ENCODE measurements at regions not wholly inside any gene's neighbourhood (a gene's known extent, or its start where the extent isn't known, plus 50 kb on each side); places are given as distances from the start of the nearest gene placed in this dataset.
"Not testable (repeated sequence)": the region's sequence is repeated elsewhere in the genome, so short reads cannot be mapped to it uniquely, and the experiment has no call there.

DNA sequence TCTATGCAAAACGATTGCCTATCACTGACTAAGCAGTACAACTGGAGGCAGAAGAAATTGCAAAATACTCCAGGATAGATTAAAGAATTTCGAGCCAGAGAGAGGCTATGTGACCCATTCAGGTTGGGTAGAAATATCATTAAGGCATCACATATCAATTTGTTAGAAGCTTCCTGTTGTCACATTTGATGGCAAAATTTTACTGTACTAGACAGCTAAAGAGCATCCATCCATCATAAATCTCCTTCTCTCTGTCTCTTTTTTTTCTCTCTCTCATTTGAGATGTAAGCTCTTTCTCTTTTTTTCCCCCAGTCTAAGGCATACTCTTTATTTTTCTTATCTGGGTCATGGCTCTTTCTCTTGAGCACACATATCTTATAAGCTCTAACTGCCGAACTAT, 155.7 kb downstream of the EVA1A start:
- H4K20me1 ChIP-seq (ENCODE audit: insufficient read depth, low read length) = no peaks in the 10 kb centered on the region
- H3K4me3 ChIP-seq (ENCODE audit: low read depth, low read length, poor library complexity, severe bottlenecking) = no peak overlapping the region
- CTCF ChIA-PET (ENCODE audit: unreplicated experiment) = no interaction called here
- no peaks in the 10 kb centered on the region for H3K79me2 ChIP-seq (ENCODE audit: insufficient read depth, low read depth, low read length)
- no peaks in the 10 kb centered on the region for H3K4me1 ChIP-seq (ENCODE audit: insufficient read depth, low read length, poor library complexity, severe bottlenecking)
- no peak overlapping the region for H3K4me2 ChIP-seq (ENCODE audit: low read length)
- no peak overlapping the region for H2AFZ ChIP-seq (ENCODE audit: low read length)
- POLR2A ChIA-PET = interaction anchor here (0.7 to 1.1 kb wide), 4 partner anchors 14 to 419 kb away, joined by 3 read pairs; no protein-coding TSS in a partner anchor
- H3K27ac ChIP-seq (ENCODE audit: low read depth, low read length, poor library complexity, severe bottlenecking) = no peak overlapping the region
- H3K9me3 ChIP-seq (ENCODE audit: low read length) = no peaks in the 10 kb centered on the region
- H3K9me2 ChIP-seq (ENCODE audit: insufficient read depth, low read length) = no peaks in the 10 kb centered on the region
- TF ChIP-seq EZH2phosphoT487 (IDR thresholded peaks at IDR 0.05; ENCODE audit: borderline replicate concordance, low read depth, low read length) = no peak
- no peak for DNase-seq (ENCODE audit: low spot score)
- BruUV-seq (replicated peaks) = no TSS peak
- no peaks in the 10 kb centered on the region for H3K36me3 ChIP-seq (ENCODE audit: insufficient read depth, low read length)
- intact Hi-C loops (cut with micrococcal nuclease; ENCODE audit: unreplicated experiment) = loop anchor here (1.0 to 10.0 kb wide), 6 partner anchors 62 to 488 kb away; no protein-coding TSS in a partner anchor

DNA sequence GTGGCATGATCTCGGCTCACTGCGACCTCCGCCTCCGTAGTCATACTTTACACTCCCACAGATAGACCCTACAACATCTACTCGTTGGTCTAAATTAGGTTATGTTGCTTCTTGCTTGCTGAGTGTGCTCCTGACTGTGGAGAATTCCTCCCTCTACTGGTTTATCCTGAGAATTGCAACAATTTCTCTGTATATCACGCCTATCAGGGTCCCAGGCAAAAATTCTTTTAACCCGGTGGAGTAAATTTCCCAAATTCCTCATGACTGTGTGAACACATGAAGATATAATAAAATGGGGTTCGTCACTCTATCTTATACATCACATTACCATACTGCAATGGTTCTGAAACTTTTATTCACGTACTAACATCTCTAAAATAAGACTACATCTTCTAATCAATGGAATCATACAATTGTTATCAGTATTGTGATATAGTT, 156.7 kb downstream of the EVA1A start:
- TF ChIP-seq, protein P1, sequence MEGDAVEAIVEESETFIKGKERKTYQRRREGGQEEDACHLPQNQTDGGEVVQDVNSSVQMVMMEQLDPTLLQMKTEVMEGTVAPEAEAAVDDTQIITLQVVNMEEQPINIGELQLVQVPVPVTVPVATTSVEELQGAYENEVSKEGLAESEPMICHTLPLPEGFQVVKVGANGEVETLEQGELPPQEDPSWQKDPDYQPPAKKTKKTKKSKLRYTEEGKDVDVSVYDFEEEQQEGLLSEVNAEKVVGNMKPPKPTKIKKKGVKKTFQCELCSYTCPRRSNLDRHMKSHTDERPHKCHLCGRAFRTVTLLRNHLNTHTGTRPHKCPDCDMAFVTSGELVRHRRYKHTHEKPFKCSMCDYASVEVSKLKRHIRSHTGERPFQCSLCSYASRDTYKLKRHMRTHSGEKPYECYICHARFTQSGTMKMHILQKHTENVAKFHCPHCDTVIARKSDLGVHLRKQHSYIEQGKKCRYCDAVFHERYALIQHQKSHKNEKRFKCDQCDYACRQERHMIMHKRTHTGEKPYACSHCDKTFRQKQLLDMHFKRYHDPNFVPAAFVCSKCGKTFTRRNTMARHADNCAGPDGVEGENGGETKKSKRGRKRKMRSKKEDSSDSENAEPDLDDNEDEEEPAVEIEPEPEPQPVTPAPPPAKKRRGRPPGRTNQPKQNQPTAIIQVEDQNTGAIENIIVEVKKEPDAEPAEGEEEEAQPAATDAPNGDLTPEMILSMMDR (conservative IDR thresholded peaks at IDR 0.05; ENCODE audit: low read length) = peak; percentile 89
- no peak for TF ChIP-seq EZH2phosphoT487 (IDR thresholded peaks at IDR 0.05; ENCODE audit: borderline replicate concordance, low read depth, low read length)
- no peaks in the 10 kb centered on the region for H3K36me3 ChIP-seq (ENCODE audit: insufficient read depth, low read length)
- no TSS peak for BruUV-seq (replicated peaks)
- H4K20me1 ChIP-seq (ENCODE audit: insufficient read depth, low read length) = no peaks in the 10 kb centered on the region
- intact Hi-C loops (cut with micrococcal nuclease; ENCODE audit: unreplicated experiment) = loop anchor here (1.0 to 10.0 kb wide), 6 partner anchors 63 to 487 kb away; no protein-coding TSS in a partner anchor
- POLR2A ChIA-PET = interaction anchor here (0.7 kb wide), 1 partner anchor 418 kb away, joined by 3 read pairs; no protein-coding TSS in a partner anchor
- H3K4me2 ChIP-seq (ENCODE audit: low read length) = no peak overlapping the region
- no peaks in the 10 kb centered on the region for H3K9me3 ChIP-seq (ENCODE audit: low read length)
- H3K4me1 ChIP-seq (ENCODE audit: insufficient read depth, low read length, poor library complexity, severe bottlenecking) = no peaks in the 10 kb centered on the region
- H2AFZ ChIP-seq (ENCODE audit: low read length) = no peak overlapping the region
- no peaks in the 10 kb centered on the region for H3K79me2 ChIP-seq (ENCODE audit: insufficient read depth, low read depth, low read length)
- peak; percentile 59 for DNase-seq (ENCODE audit: low spot score)
- CTCF ChIA-PET (ENCODE audit: unreplicated experiment) = no interaction called here
- no peak overlapping the region for H3K27ac ChIP-seq (ENCODE audit: low read depth, low read length, poor library complexity, severe bottlenecking)
- no peaks in the 10 kb centered on the region for H3K9me2 ChIP-seq (ENCODE audit: insufficient read depth, low read length)
- H3K4me3 ChIP-seq (ENCODE audit: low read depth, low read length, poor library complexity, severe bottlenecking) = no peak overlapping the region

DNA sequence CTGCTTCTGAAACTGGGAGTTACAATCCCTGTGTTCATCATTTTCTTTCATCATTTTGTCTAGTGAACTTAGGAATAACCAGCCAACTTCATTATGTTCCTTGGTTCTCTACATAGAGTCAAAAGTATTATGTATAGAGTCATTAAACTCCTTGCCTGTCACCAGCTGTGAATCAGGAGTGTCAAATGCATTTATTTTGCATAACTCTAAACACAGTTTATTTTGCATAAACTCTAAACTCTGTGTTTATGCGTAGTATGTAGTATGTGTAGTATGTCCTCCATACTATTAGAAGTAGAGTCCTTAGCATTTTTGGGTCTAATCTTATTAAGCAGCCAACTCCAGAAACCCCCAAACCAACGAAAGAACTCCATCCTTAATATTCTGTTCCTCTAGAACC, 164.4 kb downstream of the EVA1A start:
- intact Hi-C loops (cut with micrococcal nuclease; ENCODE audit: unreplicated experiment) = no loop called here

DNA sequence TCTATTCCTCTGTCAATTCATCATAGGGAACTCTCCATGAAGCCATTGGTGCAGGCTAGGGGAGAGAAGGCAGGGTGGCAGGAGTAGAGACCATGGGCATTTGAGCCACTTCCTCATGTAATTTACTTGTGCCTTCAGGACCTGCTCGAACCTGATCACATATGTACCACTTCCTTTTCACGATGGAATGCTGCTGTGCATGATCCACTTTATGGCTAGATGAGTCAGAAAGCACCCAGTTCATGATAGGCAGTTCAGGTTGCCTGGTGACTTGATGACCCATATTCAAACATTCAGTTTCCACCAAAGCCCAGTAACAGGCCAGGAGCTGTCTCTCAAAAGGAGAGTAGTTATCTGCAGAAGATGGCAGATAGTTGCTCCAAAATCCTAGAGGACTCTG, 166.0 kb downstream of the EVA1A start:
- H3K9me3 ChIP-seq (ENCODE audit: low read length); BruUV-seq (replicated peaks); H3K4me3 ChIP-seq (ENCODE audit: low read depth, low read length, poor library complexity, severe bottlenecking); POLR2A ChIA-PET; H3K4me2 ChIP-seq (ENCODE audit: low read length); H4K20me1 ChIP-seq (ENCODE audit: insufficient read depth, low read length); H2AFZ ChIP-seq (ENCODE audit: low read length); H3K9me2 ChIP-seq (ENCODE audit: insufficient read depth, low read length); CTCF ChIA-PET (ENCODE audit: unreplicated experiment); intact Hi-C loops (cut with micrococcal nuclease; ENCODE audit: unreplicated experiment); H3K36me3 ChIP-seq (ENCODE audit: insufficient read depth, low read length); H3K79me2 ChIP-seq (ENCODE audit: insufficient read depth, low read depth, low read length); H3K27ac ChIP-seq (ENCODE audit: low read depth, low read length, poor library complexity, severe bottlenecking); H3K4me1 ChIP-seq (ENCODE audit: insufficient read depth, low read length, poor library complexity, severe bottlenecking); DNase-seq (ENCODE audit: low spot score): not testable (repeated sequence)

More for the DNA sequence above, 164.4 kb downstream of the EVA1A start:
- Histone ChIP-seq H3K4me2 (ENCODE audit: low read length) (no peak overlapping the region), H3K36me3 (ENCODE audit: insufficient read depth, low read length) (no peaks in the 10 kb centered on the region), H2AFZ (ENCODE audit: low read length) (no peak overlapping the region), H3K9me2 (ENCODE audit: insufficient read depth, low read length) (no peaks in the 10 kb centered on the region), H3K4me3 (ENCODE audit: low read depth, low read length, poor library complexity, severe bottlenecking) (no peak overlapping the region), H4K20me1 (ENCODE audit: insufficient read depth, low read length) (no peaks in the 10 kb centered on the region), H3K27ac (ENCODE audit: low read depth, low read length, poor library complexity, severe bottlenecking) (no peak overlapping the region), H3K9me3 (ENCODE audit: low read length) (no peaks in the 10 kb centered on the region), H3K4me1 (ENCODE audit: insufficient read depth, low read length, poor library complexity, severe bottlenecking) (no peaks in the 10 kb centered on the region), H3K79me2 (ENCODE audit: insufficient read depth, low read depth, low read length) (no peaks in the 10 kb centered on the region)
- TF ChIP-seq, protein P1 (conservative IDR thresholded peaks at IDR 0.05; ENCODE audit: low read length) = no peak
- no peak for TF ChIP-seq EZH2phosphoT487 (IDR thresholded peaks at IDR 0.05; ENCODE audit: borderline replicate concordance, low read depth, low read length)
- ChIA-PET CTCF (ENCODE audit: unreplicated experiment) (no interaction called here), POLR2A (no interaction called here)
- no peak for DNase-seq (ENCODE audit: low spot score)
- no TSS peak for BruUV-seq (replicated peaks)

All from OCI-LY7 (cell line).